GM12878 (cell line): ENCODE measurements at regions not wholly inside any gene's neighbourhood (a gene's known extent, or its start where the extent isn't known, plus 50 kb on each side); places are given as distances from the start of the nearest gene placed in this dataset.

Source experiments
- ATAC-seq: fragments of 200-7000 bp; cut with Tn5 transposase; 3 replicates; pipeline ENCODE4 v1.9.1; 2020; ENCODE audit warnings: mild to moderate bottlenecking, moderate library complexity
- BruUV-seq: library from RNA; stranded (reverse); fragments of 400-500 nt; replicated peaks from 2 replicates; lab custom pipeline; 2021; lab: Mats Ljungman, UMichigan
- CTCF ChIA-PET: fragments of 300-600 bp; sonication (Branson Sonifier 250); formaldehyde crosslinking; extraction: SDS; loops from one replicate; lab custom pipeline; 2021; ENCODE audit warnings: inconsistent platforms; lab: Yijun Ruan, JAX
- POLR2A ChIA-PET: fragments of 350-600 bp; formaldehyde crosslinking; extraction: SDS; loops from one replicate; lab custom pipeline; 2021; ENCODE audit warnings: inconsistent platforms; lab: Charles Lee
- RAD21 ChIA-PET: fragments of 300-600 bp; sonication (Branson Sonifier 250); formaldehyde crosslinking; loops from one replicate; lab custom pipeline; 2023; ENCODE audit warnings: antibody characterized with exemption; ENCODE audit not compliant: unreplicated experiment; lab: Charles Lee
- SMC1A ChIA-PET: fragments of 300-600 bp; sonication (Branson Sonifier 250); formaldehyde crosslinking; loops from one replicate; lab custom pipeline; 2023; ENCODE audit not compliant: unreplicated experiment, uncharacterized antibody; lab: Charles Lee
- DNase-seq: peaks from one replicate; pipeline ENCODE4 v3.0.0-alpha.2; 2011; ENCODE audit warnings: low read depth, low spot score
- FAIRE-seq: peaks from 3 replicates; lab custom pipeline; 2011; peaks lifted over from hg19 to GRCh38; lab: Jason Lieb, UNC
- H2AFZ ChIP-seq: 2 replicates; pipeline ENCODE4 v1.6.0; 2011; ENCODE audit warnings: low read depth, low read length, control low read depth; ENCODE audit not compliant: control insufficient read depth
- H3K27ac ChIP-seq: 2 replicates; pipeline ENCODE4 v1.5.1; 2011; ENCODE audit warnings: control low read depth; ENCODE audit not compliant: control insufficient read depth, insufficient read depth
- H3K27me3 ChIP-seq, 2 experiments: replicated peaks in 1 of 2; 2 replicates each; pipeline versions ENCODE4 v1.6.0 to v1.6.1; 2011; ENCODE audit warnings: low read length in 1 of 2; ENCODE audit not compliant: control insufficient read depth in 2 of 2, insufficient read depth in 2 of 2
- H3K36me3 ChIP-seq, 2 experiments: 2 replicates each; pipeline ENCODE4 v1.5.1; 2011; ENCODE audit warnings: low read length in 1 of 2; ENCODE audit not compliant: control insufficient read depth in 2 of 2, insufficient read depth in 2 of 2
- H3K4me1 ChIP-seq: 2 replicates; pipeline ENCODE4 v1.6.1; 2011; ENCODE audit warnings: mild to moderate bottlenecking, low read length, moderate library complexity, mixed read lengths; ENCODE audit not compliant: control insufficient read depth, insufficient read depth
- H3K4me2 ChIP-seq: 2 replicates; pipeline ENCODE4 v1.6.0; 2011; ENCODE audit warnings: control low read depth; ENCODE audit not compliant: control insufficient read depth, insufficient read depth
- H3K4me3 ChIP-seq: fragments of 200-600 bp; sonication (generic); 2 replicates; pipeline ENCODE4 v1.5.1; 2016
- H3K79me2 ChIP-seq: 2 replicates; pipeline ENCODE4 v1.6.0; 2011; ENCODE audit warnings: low read length; ENCODE audit not compliant: control insufficient read depth, insufficient read depth
- H3K9ac ChIP-seq: 2 replicates; pipeline ENCODE4 v1.8.0; 2011; ENCODE audit warnings: low read length, control low read depth, mixed read lengths; ENCODE audit not compliant: control insufficient read depth, insufficient read depth
- H3K9me3 ChIP-seq: replicated peaks from 3 replicates; pipeline ENCODE4 v1.5.1; 2011; ENCODE audit warnings: mild to moderate bottlenecking, low read length; ENCODE audit not compliant: control insufficient read depth, insufficient read depth
- H4K20me1 ChIP-seq: 2 replicates; pipeline ENCODE4 v1.6.0; 2011; ENCODE audit not compliant: control insufficient read depth, insufficient read depth
- ASH2L ChIP-seq: fragments of 300-600, 200-600 bp; sonication (generic); IDR thresholded peaks from 2 replicates; pipeline ENCODE4 v1.6.1; 2017; ENCODE audit warnings: low read depth, mild to moderate bottlenecking, borderline replicate concordance
- ATF7 ChIP-seq: fragments of 450-650 bp; IDR thresholded peaks from 2 replicates; pipeline ENCODE4 v1.6.1; 2016; ENCODE audit warnings: low read depth, mild to moderate bottlenecking
- CHD2 ChIP-seq: IDR thresholded peaks from 2 replicates; pipeline ENCODE4 v1.6.1; 2011; ENCODE audit warnings: low read depth, low read length, improper control_type of control experiment, borderline replicate concordance
- EZH2 ChIP-seq: IDR thresholded peaks from 2 replicates; pipeline ENCODE4 v1.6.1; 2012; ENCODE audit warnings: low read depth, mild to moderate bottlenecking, control low read depth, inconsistent platforms, low read length, borderline replicate concordance; ENCODE audit not compliant: control insufficient read depth
- HDAC6 ChIP-seq: fragments of 200-600 bp; sonication (generic); IDR thresholded peaks from one replicate; pipeline ENCODE4 v1.8.0; 2017; ENCODE audit warnings: antibody characterized with exemption; ENCODE audit not compliant: unreplicated experiment
- IKZF2 ChIP-seq, 2 experiments: fragments of 450-650 bp; IDR thresholded peaks; 2 replicates each; pipeline ENCODE4 v1.6.1; 2017; ENCODE audit warnings: mild to moderate bottlenecking in 2 of 2, moderate library complexity in 2 of 2
- JUND ChIP-seq: IDR thresholded peaks from 2 replicates; pipeline ENCODE4 v1.6.1; 2012; ENCODE audit warnings: low read depth, mild to moderate bottlenecking, low read length, improper control_type of control experiment, moderate library complexity
- MYB ChIP-seq: fragments of 150-350 bp; IDR thresholded peaks from 2 replicates; pipeline ENCODE4 v1.6.1; 2014; ENCODE audit warnings: mild to moderate bottlenecking, low read depth, low read length, borderline replicate concordance
- SMAD1 ChIP-seq: fragments of 450-650 bp; IDR thresholded peaks from 2 replicates; pipeline ENCODE4 v1.6.1; 2018; ENCODE audit warnings: mild to moderate bottlenecking, low read depth; ENCODE audit not compliant: partially characterized antibody
- TBL1XR1 ChIP-seq: IDR thresholded peaks from 2 replicates; pipeline ENCODE4 v1.6.1; 2012; ENCODE audit warnings: low read depth, low read length, improper control_type of control experiment
- YBX1 ChIP-seq: fragments of 450-650 bp; IDR thresholded peaks from 2 replicates; pipeline ENCODE4 v1.6.1; 2016; ENCODE audit warnings: antibody characterized with exemption
- WGBS: methylation state at CpG from one replicate; pipeline ENCODE4 v1.1.6; 2016; ENCODE audit warnings: low lambda C conversion rate; ENCODE audit not compliant: insufficient replicate concordance, insufficient coverage; ENCODE audit errors: missing lambda C conversion rate; 5-methylcytosine and 5-hydroxymethylcytosine counted together
- in situ Hi-C: fragments of 300-500 bp; cut with MboI; formaldehyde crosslinking; loops from 9 replicates; pipeline ENCODE4 v1.14.3; 2018; ENCODE audit warnings: mixed read lengths
- intact Hi-C: fragments of 100-400 bp; cut with micrococcal nuclease; formaldehyde crosslinking; loops from one replicate; pipeline ENCODE4 v1.14.2; 2022; ENCODE audit not compliant: unreplicated experiment
- TF ChIP-seq, protein P1 (sequence below): IDR thresholded peaks from 2 replicates; pipeline ENCODE4 v1.6.1; 2012; ENCODE audit warnings: improper control_type of control experiment, low read depth, low read length; ENCODE audit not compliant: insufficient replicate concordance
- TF ChIP-seq, protein P2 (sequence below): fragments of 450-650 bp; formaldehyde crosslinking; IDR thresholded peaks from 2 replicates; pipeline ENCODE4 v1.4.0; 2022; ENCODE audit warnings: mild to moderate bottlenecking, moderate library complexity
- TF ChIP-seq, protein P3 (sequence below): fragments of 450-650 bp; IDR thresholded peaks from 2 replicates; pipeline ENCODE4 v1.6.1; 2018; ENCODE audit warnings: mild to moderate bottlenecking, low read depth, moderate library complexity; ENCODE audit not compliant: partially characterized antibody

DNA sequence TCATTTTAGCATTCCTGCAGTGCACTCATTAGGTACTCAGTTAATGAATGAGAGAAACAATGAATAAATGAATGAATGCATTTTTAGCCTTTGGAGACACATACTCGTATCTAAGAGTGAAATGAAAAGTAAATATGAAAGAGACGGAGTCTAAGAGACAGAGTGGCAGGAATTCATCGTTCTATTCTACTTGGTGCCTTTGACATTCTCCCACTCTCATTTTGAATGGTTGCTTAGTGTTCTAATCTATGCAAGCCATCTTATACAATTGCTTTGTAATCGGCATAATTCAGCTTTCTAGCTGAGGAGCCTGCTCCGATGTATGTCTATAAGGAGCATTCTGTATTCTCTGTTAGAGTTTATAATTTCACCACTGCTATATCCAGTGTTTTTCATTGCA, 554.9 kb downstream of the PLCL1 start:
- H3K4me3 ChIP-seq, result no peak overlapping the region
- no TSS peak for BruUV-seq
- peaks cover 0 to 7% of the 10 kb centered on the region in 2 experiments; a peak in 1 of 4 replicates for H3K27me3 ChIP-seq
- H3K36me3 ChIP-seq, result no peaks in the 10 kb centered on the region
- 48% methylated on average over 5 of the region's 5 CpGs for WGBS
- ATAC-seq (no peak), DNase-seq (no peak), FAIRE-seq (no peak)
- in situ Hi-C loops, result no loop called here
- H2AFZ ChIP-seq, result no peak overlapping the region
- ChIA-PET CTCF (interaction anchor here (0.7 kb wide), 1 partner anchor 40 kb away, joined by 3 read pairs; no protein-coding TSS in a partner anchor), RAD21 (no interaction called here), SMC1A (interaction anchor here (0.6 to 1.0 kb wide), 2 partner anchors 15 to 502 kb away, joined by 3 to 4 read pairs; no protein-coding TSS in a partner anchor), POLR2A (no interaction called here)
- no peak overlapping the region for H3K4me2 ChIP-seq
- intact Hi-C loops, result no loop called here
- no peaks in the 10 kb centered on the region for H3K79me2 ChIP-seq
- H3K9ac ChIP-seq, result no peak overlapping the region
- H3K27ac ChIP-seq, result no peak overlapping the region
- H3K9me3 ChIP-seq, result no peaks in the 10 kb centered on the region
- H4K20me1 ChIP-seq, result no peaks in the 10 kb centered on the region
- no peaks in the 10 kb centered on the region for H3K4me1 ChIP-seq
- no peak for TF ChIP-seq EZH2
- TF ChIP-seq ASH2L, result no peak
- TF ChIP-seq MYB, result no peak
- TF ChIP-seq IKZF2 (IDR thresholded peaks at IDR 0.05), result no peak
- TF ChIP-seq, protein P1, sequence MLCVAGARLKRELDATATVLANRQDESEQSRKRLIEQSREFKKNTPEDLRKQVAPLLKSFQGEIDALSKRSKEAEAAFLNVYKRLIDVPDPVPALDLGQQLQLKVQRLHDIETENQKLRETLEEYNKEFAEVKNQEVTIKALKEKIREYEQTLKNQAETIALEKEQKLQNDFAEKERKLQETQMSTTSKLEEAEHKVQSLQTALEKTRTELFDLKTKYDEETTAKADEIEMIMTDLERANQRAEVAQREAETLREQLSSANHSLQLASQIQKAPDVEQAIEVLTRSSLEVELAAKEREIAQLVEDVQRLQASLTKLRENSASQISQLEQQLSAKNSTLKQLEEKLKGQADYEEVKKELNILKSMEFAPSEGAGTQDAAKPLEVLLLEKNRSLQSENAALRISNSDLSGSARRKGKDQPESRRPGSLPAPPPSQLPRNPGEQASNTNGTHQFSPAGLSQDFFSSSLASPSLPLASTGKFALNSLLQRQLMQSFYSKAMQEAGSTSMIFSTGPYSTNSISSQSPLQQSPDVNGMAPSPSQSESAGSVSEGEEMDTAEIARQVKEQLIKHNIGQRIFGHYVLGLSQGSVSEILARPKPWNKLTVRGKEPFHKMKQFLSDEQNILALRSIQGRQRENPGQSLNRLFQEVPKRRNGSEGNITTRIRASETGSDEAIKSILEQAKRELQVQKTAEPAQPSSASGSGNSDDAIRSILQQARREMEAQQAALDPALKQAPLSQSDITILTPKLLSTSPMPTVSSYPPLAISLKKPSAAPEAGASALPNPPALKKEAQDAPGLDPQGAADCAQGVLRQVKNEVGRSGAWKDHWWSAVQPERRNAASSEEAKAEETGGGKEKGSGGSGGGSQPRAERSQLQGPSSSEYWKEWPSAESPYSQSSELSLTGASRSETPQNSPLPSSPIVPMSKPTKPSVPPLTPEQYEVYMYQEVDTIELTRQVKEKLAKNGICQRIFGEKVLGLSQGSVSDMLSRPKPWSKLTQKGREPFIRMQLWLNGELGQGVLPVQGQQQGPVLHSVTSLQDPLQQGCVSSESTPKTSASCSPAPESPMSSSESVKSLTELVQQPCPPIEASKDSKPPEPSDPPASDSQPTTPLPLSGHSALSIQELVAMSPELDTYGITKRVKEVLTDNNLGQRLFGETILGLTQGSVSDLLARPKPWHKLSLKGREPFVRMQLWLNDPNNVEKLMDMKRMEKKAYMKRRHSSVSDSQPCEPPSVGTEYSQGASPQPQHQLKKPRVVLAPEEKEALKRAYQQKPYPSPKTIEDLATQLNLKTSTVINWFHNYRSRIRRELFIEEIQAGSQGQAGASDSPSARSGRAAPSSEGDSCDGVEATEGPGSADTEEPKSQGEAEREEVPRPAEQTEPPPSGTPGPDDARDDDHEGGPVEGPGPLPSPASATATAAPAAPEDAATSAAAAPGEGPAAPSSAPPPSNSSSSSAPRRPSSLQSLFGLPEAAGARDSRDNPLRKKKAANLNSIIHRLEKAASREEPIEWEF, result no peak
- TF ChIP-seq, protein P2, sequence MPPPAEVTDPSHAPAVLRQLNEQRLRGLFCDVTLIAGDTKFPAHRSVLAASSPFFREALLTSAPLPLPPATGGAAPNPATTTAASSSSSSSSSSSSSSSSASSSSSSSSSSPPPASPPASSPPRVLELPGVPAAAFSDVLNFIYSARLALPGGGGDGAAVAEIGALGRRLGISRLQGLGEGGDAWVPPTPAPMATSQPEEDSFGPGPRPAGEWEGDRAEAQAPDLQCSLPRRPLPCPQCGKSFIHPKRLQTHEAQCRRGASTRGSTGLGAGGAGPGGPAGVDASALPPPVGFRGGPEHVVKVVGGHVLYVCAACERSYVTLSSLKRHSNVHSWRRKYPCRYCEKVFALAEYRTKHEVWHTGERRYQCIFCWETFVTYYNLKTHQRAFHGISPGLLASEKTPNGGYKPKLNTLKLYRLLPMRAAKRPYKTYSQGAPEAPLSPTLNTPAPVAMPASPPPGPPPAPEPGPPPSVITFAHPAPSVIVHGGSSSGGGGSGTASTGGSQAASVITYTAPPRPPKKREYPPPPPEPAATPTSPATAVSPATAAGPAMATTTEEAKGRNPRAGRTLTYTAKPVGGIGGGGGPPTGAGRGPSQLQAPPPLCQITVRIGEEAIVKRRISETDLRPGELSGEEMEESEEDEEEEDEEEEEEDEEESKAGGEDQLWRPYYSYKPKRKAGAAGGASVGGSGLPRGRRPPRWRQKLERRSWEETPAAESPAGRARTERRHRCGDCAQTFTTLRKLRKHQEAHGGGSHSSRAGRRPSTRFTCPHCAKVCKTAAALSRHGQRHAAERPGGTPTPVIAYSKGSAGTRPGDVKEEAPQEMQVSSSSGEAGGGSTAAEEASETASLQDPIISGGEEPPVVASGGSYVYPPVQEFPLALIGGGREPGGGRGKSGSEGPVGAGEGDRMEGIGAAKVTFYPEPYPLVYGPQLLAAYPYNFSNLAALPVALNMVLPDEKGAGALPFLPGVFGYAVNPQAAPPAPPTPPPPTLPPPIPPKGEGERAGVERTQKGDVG (CRISPR knock-in tag), result no peak
- no peak for TF ChIP-seq ATF7
- no peak for TF ChIP-seq JUND
- TF ChIP-seq SMAD1, result no peak
- no peak for TF ChIP-seq TBL1XR1
- no peak for TF ChIP-seq CHD2
- TF ChIP-seq HDAC6, result no peak
- TF ChIP-seq, protein P3, sequence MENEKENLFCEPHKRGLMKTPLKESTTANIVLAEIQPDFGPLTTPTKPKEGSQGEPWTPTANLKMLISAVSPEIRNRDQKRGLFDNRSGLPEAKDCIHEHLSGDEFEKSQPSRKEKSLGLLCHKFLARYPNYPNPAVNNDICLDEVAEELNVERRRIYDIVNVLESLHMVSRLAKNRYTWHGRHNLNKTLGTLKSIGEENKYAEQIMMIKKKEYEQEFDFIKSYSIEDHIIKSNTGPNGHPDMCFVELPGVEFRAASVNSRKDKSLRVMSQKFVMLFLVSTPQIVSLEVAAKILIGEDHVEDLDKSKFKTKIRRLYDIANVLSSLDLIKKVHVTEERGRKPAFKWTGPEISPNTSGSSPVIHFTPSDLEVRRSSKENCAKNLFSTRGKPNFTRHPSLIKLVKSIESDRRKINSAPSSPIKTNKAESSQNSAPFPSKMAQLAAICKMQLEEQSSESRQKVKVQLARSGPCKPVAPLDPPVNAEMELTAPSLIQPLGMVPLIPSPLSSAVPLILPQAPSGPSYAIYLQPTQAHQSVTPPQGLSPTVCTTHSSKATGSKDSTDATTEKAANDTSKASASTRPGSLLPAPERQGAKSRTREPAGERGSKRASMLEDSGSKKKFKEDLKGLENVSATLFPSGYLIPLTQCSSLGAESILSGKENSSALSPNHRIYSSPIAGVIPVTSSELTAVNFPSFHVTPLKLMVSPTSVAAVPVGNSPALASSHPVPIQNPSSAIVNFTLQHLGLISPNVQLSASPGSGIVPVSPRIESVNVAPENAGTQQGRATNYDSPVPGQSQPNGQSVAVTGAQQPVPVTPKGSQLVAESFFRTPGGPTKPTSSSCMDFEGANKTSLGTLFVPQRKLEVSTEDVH, result no peak
- no peak for TF ChIP-seq YBX1
